ENCODE measurements at regions not wholly inside any gene's neighbourhood (a gene's known extent, or its start where the extent isn't known, plus 50 kb on each side); places are given as distances from the start of the nearest gene placed in this dataset.

GRCh38 chr9:106056328-106056727 is 362.0 kb downstream of the TMEM38B start:
- TF ChIP-seq CTCF (conservative IDR thresholded peaks at IDR 0.05; ENCODE audit: low read length) (no peak), EZH2phosphoT487 (IDR thresholded peaks at IDR 0.05; ENCODE audit: borderline replicate concordance) (no peak)
- Histone ChIP-seq H3K4me3 (ENCODE audit: low read length, poor library complexity, severe bottlenecking) (no peak overlapping the region), H3K79me2 (ENCODE audit: insufficient read depth, low read length) (no peaks in the 10 kb centered on the region), H3K4me2 (ENCODE audit: low read depth, low read length, poor library complexity, severe bottlenecking) (no peak overlapping the region), H3F3A (ENCODE audit: low read depth) (no peaks in the 10 kb centered on the region), H3K9me2 (replicated peaks; ENCODE audit: low read depth, low read length) (no peaks in the 10 kb centered on the region), H3K27me3 (ENCODE audit: insufficient read depth, low read length, poor library complexity, severe bottlenecking) (no peaks in the 10 kb centered on the region), H2AFZ (ENCODE audit: low read length) (no peak overlapping the region), H3K36me3 (ENCODE audit: insufficient read depth, low read length) (no peaks in the 10 kb centered on the region), H3K4me1 (ENCODE audit: insufficient read depth, low read length, poor library complexity, severe bottlenecking) (peaks cover 12% of the 10 kb centered on the region), H4K20me1 (ENCODE audit: insufficient read depth, low read length, poor library complexity, severe bottlenecking) (no peaks in the 10 kb centered on the region), H3K9me3 (ENCODE audit: insufficient read depth, low read depth, low read length) (peaks cover 8% of the 10 kb centered on the region; the same call in 1 of the 2 replicates), H3K9ac (ENCODE audit: low read depth, low read length, poor library complexity, severe bottlenecking) (no peak overlapping the region)

- H3K9me3 ChIP-seq (ENCODE audit: insufficient read depth, low read depth, low read length): peaks cover 8% of the 10 kb centered on the region; the same call in 1 of the 2 replicates
- no peak overlapping the region for H3K4me2 ChIP-seq (ENCODE audit: low read depth, low read length, poor library complexity, severe bottlenecking)
- H2AFZ ChIP-seq (ENCODE audit: low read length): no peak overlapping the region
- H3K4me3 ChIP-seq (ENCODE audit: low read length, poor library complexity, severe bottlenecking): no peak overlapping the region
- H3F3A ChIP-seq (ENCODE audit: low read depth): no peaks in the 10 kb centered on the region
- no peaks in the 10 kb centered on the region for H3K4me1 ChIP-seq (ENCODE audit: insufficient read depth, low read length, poor library complexity, severe bottlenecking)
- no peak for TF ChIP-seq EZH2phosphoT487 (IDR thresholded peaks at IDR 0.05; ENCODE audit: borderline replicate concordance)
- no peak for TF ChIP-seq CTCF (conservative IDR thresholded peaks at IDR 0.05; ENCODE audit: low read length)
- no peaks in the 10 kb centered on the region for H3K36me3 ChIP-seq (ENCODE audit: insufficient read depth, low read length)
- no peaks in the 10 kb centered on the region for H4K20me1 ChIP-seq (ENCODE audit: insufficient read depth, low read length, poor library complexity, severe bottlenecking)
- H3K9me2 ChIP-seq (replicated peaks; ENCODE audit: low read depth, low read length): no peaks in the 10 kb centered on the region
- H3K27me3 ChIP-seq (ENCODE audit: insufficient read depth, low read length, poor library complexity, severe bottlenecking): no peaks in the 10 kb centered on the region
- no peaks in the 10 kb centered on the region for H3K79me2 ChIP-seq (ENCODE audit: insufficient read depth, low read length)
- no peak overlapping the region for H3K9ac ChIP-seq (ENCODE audit: low read depth, low read length, poor library complexity, severe bottlenecking)
Measured at GRCh38 chr9:106058460-106058859, 364.1 kb downstream of the TMEM38B start.

- Histone ChIP-seq H3F3A (ENCODE audit: low read depth) (no peaks in the 10 kb centered on the region), H3K9me2 (replicated peaks; ENCODE audit: low read depth, low read length) (no peaks in the 10 kb centered on the region), H3K9me3 (ENCODE audit: insufficient read depth, low read depth, low read length) (peaks cover 8% of the 10 kb centered on the region; the same call in 1 of the 2 replicates), H3K9ac (ENCODE audit: low read depth, low read length, poor library complexity, severe bottlenecking) (no peak overlapping the region), H2AFZ (ENCODE audit: low read length) (no peak overlapping the region), H3K4me2 (ENCODE audit: low read depth, low read length, poor library complexity, severe bottlenecking) (no peak overlapping the region), H3K4me3 (ENCODE audit: low read length, poor library complexity, severe bottlenecking) (no peak overlapping the region), H3K36me3 (ENCODE audit: insufficient read depth, low read length) (no peaks in the 10 kb centered on the region), H4K20me1 (ENCODE audit: insufficient read depth, low read length, poor library complexity, severe bottlenecking) (no peaks in the 10 kb centered on the region), H3K79me2 (ENCODE audit: insufficient read depth, low read length) (no peaks in the 10 kb centered on the region), H3K4me1 (ENCODE audit: insufficient read depth, low read length, poor library complexity, severe bottlenecking) (no peaks in the 10 kb centered on the region), H3K27me3 (ENCODE audit: insufficient read depth, low read length, poor library complexity, severe bottlenecking) (no peaks in the 10 kb centered on the region)
- TF ChIP-seq EZH2phosphoT487 (IDR thresholded peaks at IDR 0.05; ENCODE audit: borderline replicate concordance) (no peak), CTCF (conservative IDR thresholded peaks at IDR 0.05; ENCODE audit: low read length) (no peak)
Measured at GRCh38 chr9:106059886-106060285, 365.5 kb downstream of the TMEM38B start.

Measured in Loucy (cell line).